B cell (primary cell): ENCODE measurements at regions not wholly inside any gene's neighbourhood (a gene's known extent, or its start where the extent isn't known, plus 50 kb on each side); places are given as distances from the start of the nearest gene placed in this dataset.
"Not testable (repeated sequence)": the region's sequence is repeated elsewhere in the genome, so short reads cannot be mapped to it uniquely, and the experiment has no call there.

ENCODE experiments used
- CTCF ChIP-seq: fragments of 200-600 bp; IDR thresholded peaks from one replicate; pipeline ENCODE4 v1.8.0; 2022; ENCODE audit warnings: antibody characterized with exemption, mild to moderate bottlenecking
- EZH2 ChIP-seq: IDR thresholded peaks from 2 replicates; pipeline ENCODE4 v1.6.1; 2012; ENCODE audit warnings: borderline replicate concordance, low read depth, mild to moderate bottlenecking, moderate library complexity, low read length; ENCODE audit not compliant: insufficient read depth, poor library complexity, severe bottlenecking

- TF ChIP-seq CTCF, EZH2: not testable (repeated sequence)
Measured at GRCh38 chr22:40099887-40100286, 77.8 kb upstream of the TNRC6B start.
